ENCODE measurements at regions not wholly inside any gene's neighbourhood (a gene's known extent, or its start where the extent isn't known, plus 50 kb on each side); places are given as distances from the start of the nearest gene placed in this dataset.

GRCh38 chr2:12350821-12351220, 365.9 kb upstream of the TRIB2 start:
- Mint-ChIP-seq H3K9me3 (no peaks in the 10 kb centered on the region), H3K4me1 (no peaks in the 10 kb centered on the region), H3K36me3 (no peaks in the 10 kb centered on the region), H3K27ac (no peak overlapping the region), H3K4me3 (no peak overlapping the region), H3K27me3 (no peaks in the 10 kb centered on the region)
- ATAC-seq (ENCODE audit: low read depth) (no peak), DNase-seq (ENCODE audit: low spot score in 2 of 2) (no peak)

- no peak for ATAC-seq (ENCODE audit: low read depth)
- no peak for DNase-seq (ENCODE audit: low spot score in 2 of 2)
- H3K36me3 Mint-ChIP-seq: peaks cover 4% of the 10 kb centered on the region
- H3K9me3 Mint-ChIP-seq: no peaks in the 10 kb centered on the region
- H3K4me3 Mint-ChIP-seq: no peak overlapping the region
- no peaks in the 10 kb centered on the region for H3K4me1 Mint-ChIP-seq
- no peaks in the 10 kb centered on the region for H3K27me3 Mint-ChIP-seq
- H3K27ac Mint-ChIP-seq: no peak overlapping the region
These were observed 363.8 kb upstream of the TRIB2 start for GRCh38 chr2:12352889-12353288.

- ATAC-seq (ENCODE audit: low read depth): no peak
- H3K4me3 Mint-ChIP-seq: no peak overlapping the region
- no peaks in the 10 kb centered on the region for H3K27me3 Mint-ChIP-seq
- peaks cover 3% of the 10 kb centered on the region for H3K36me3 Mint-ChIP-seq
- H3K27ac Mint-ChIP-seq: no peak overlapping the region
- no peak for DNase-seq (ENCODE audit: low spot score in 2 of 2)
- peaks cover 5% of the 10 kb centered on the region for H3K9me3 Mint-ChIP-seq
- H3K4me1 Mint-ChIP-seq: peaks cover 3% of the 10 kb centered on the region
These were observed 355.2 kb upstream of the TRIB2 start for GRCh38 chr2:12361506-12361905.

GRCh38 chr2:12363138-12363537, 353.6 kb upstream of the TRIB2 start:
- H3K4me3 Mint-ChIP-seq: no peak overlapping the region

GRCh38 chr2:12363569-12363968, 353.2 kb upstream of the TRIB2 start:
- Mint-ChIP-seq H3K27ac (no peak overlapping the region), H3K4me1 (peaks cover 3% of the 10 kb centered on the region), H3K9me3 (peaks cover 7% of the 10 kb centered on the region), H3K27me3 (no peaks in the 10 kb centered on the region), H3K36me3 (peaks cover 2% of the 10 kb centered on the region), H3K4me3 (no peak overlapping the region)
- DNase-seq (ENCODE audit: low spot score in 2 of 2) (no peak), ATAC-seq (ENCODE audit: low read depth) (no peak)

More at GRCh38 chr2:12363138-12363537, 353.6 kb upstream of the TRIB2 start:
- ATAC-seq (ENCODE audit: low read depth): no peak
- H3K9me3 Mint-ChIP-seq: peaks cover 7% of the 10 kb centered on the region
- H3K27me3 Mint-ChIP-seq: no peaks in the 10 kb centered on the region
- DNase-seq (ENCODE audit: low spot score in 2 of 2): no peak
- H3K27ac Mint-ChIP-seq: no peak overlapping the region
- H3K36me3 Mint-ChIP-seq: peaks cover 2% of the 10 kb centered on the region
- H3K4me1 Mint-ChIP-seq: peaks cover 3% of the 10 kb centered on the region

- no peaks in the 10 kb centered on the region for H3K27me3 Mint-ChIP-seq
- H3K9me3 Mint-ChIP-seq: peaks cover 4% of the 10 kb centered on the region
These were observed 347.2 kb upstream of the TRIB2 start for GRCh38 chr2:12369566-12369965.

GRCh38 chr2:12376025-12376424, 340.7 kb upstream of the TRIB2 start:
- no peak for ATAC-seq (ENCODE audit: low read depth)
- peak overlapping the region; percentile 8 for H3K4me3 Mint-ChIP-seq
- peaks cover 7% of the 10 kb centered on the region for H3K4me1 Mint-ChIP-seq
- no peak for DNase-seq (ENCODE audit: low spot score in 2 of 2)
- H3K9me3 Mint-ChIP-seq: no peaks in the 10 kb centered on the region
- peak overlapping the region; percentile 22 for H3K27ac Mint-ChIP-seq
- H3K36me3 Mint-ChIP-seq: no peaks in the 10 kb centered on the region
- H3K27me3 Mint-ChIP-seq: no peaks in the 10 kb centered on the region

More at GRCh38 chr2:12369566-12369965, 347.2 kb upstream of the TRIB2 start:
- no peak overlapping the region for H3K4me3 Mint-ChIP-seq
- DNase-seq (ENCODE audit: low spot score in 2 of 2): no peak
- peaks cover under 1% of the 10 kb centered on the region for H3K36me3 Mint-ChIP-seq
- H3K27ac Mint-ChIP-seq: no peak overlapping the region
- ATAC-seq (ENCODE audit: low read depth): no peak
- H3K4me1 Mint-ChIP-seq: no peaks in the 10 kb centered on the region

GRCh38 chr2:12379143-12379542, 337.6 kb upstream of the TRIB2 start:
- no peaks in the 10 kb centered on the region for H3K36me3 Mint-ChIP-seq

GRCh38 chr2:12381543-12382325, 335.0 kb upstream of the TRIB2 start:
- no peaks in the 10 kb centered on the region for H3K36me3 Mint-ChIP-seq
- no peaks in the 10 kb centered on the region for H3K27me3 Mint-ChIP-seq
- H3K4me1 Mint-ChIP-seq: no peaks in the 10 kb centered on the region
- ATAC-seq (ENCODE audit: low read depth) (no peak), DNase-seq (ENCODE audit: low spot score in 2 of 2) (no peak)
- no peak overlapping the region for H3K4me3 Mint-ChIP-seq
- no peak overlapping the region for H3K27ac Mint-ChIP-seq
- peaks cover 1% of the 10 kb centered on the region for H3K9me3 Mint-ChIP-seq

More at GRCh38 chr2:12379143-12379542, 337.6 kb upstream of the TRIB2 start:
- ATAC-seq (ENCODE audit: low read depth): no peak
- Mint-ChIP-seq H3K4me1 (peaks cover 7% of the 10 kb centered on the region), H3K27ac (no peak overlapping the region), H3K27me3 (no peaks in the 10 kb centered on the region), H3K9me3 (peaks cover 1% of the 10 kb centered on the region), H3K4me3 (no peak overlapping the region)
- DNase-seq (ENCODE audit: low spot score in 2 of 2): no peak

GRCh38 chr2:12382366-12382765, 334.4 kb upstream of the TRIB2 start:
- Mint-ChIP-seq H3K9me3 (peaks cover 6% of the 10 kb centered on the region), H3K36me3 (no peaks in the 10 kb centered on the region), H3K4me3 (no peak overlapping the region), H3K27me3 (no peaks in the 10 kb centered on the region), H3K4me1 (no peaks in the 10 kb centered on the region), H3K27ac (no peak overlapping the region)
- no peak for DNase-seq (ENCODE audit: low spot score in 2 of 2)
- ATAC-seq (ENCODE audit: low read depth): no peak

- Mint-ChIP-seq H3K9me3 (peaks cover 4% of the 10 kb centered on the region), H3K4me3 (no peak overlapping the region), H3K36me3 (no peaks in the 10 kb centered on the region), H3K4me1 (no peaks in the 10 kb centered on the region), H3K27me3 (no peaks in the 10 kb centered on the region), H3K27ac (no peak overlapping the region)
- no peak for DNase-seq (ENCODE audit: low spot score in 2 of 2)
- no peak for ATAC-seq (ENCODE audit: low read depth)
These were observed 327.2 kb upstream of the TRIB2 start for GRCh38 chr2:12389344-12390045.

- Mint-ChIP-seq H3K4me1 (no peaks in the 10 kb centered on the region), H3K4me3 (no peak overlapping the region), H3K36me3 (no peaks in the 10 kb centered on the region), H3K27me3 (no peaks in the 10 kb centered on the region), H3K27ac (no peak overlapping the region), H3K9me3 (peaks cover 4% of the 10 kb centered on the region)
- no peak for DNase-seq (ENCODE audit: low spot score in 2 of 2)
- ATAC-seq (ENCODE audit: low read depth): no peak
These were observed 325.6 kb upstream of the TRIB2 start for GRCh38 chr2:12391116-12391515.

GRCh38 chr2:12396699-12397098, 320.0 kb upstream of the TRIB2 start:
- Mint-ChIP-seq H3K4me3 (no peak overlapping the region), H3K36me3 (no peaks in the 10 kb centered on the region), H3K27ac (no peak overlapping the region), H3K27me3 (no peaks in the 10 kb centered on the region), H3K9me3 (peaks cover under 1% of the 10 kb centered on the region), H3K4me1 (peaks cover 2% of the 10 kb centered on the region)
- DNase-seq (ENCODE audit: low spot score in 2 of 2) (no peak), ATAC-seq (ENCODE audit: low read depth) (no peak)

- H3K27ac Mint-ChIP-seq: no peak overlapping the region
- H3K36me3 Mint-ChIP-seq: peaks cover 6% of the 10 kb centered on the region
- no peaks in the 10 kb centered on the region for H3K27me3 Mint-ChIP-seq
- peaks cover 2% of the 10 kb centered on the region for H3K4me1 Mint-ChIP-seq
- H3K4me3 Mint-ChIP-seq: peak overlapping the region; percentile 33
- no peak for DNase-seq (ENCODE audit: low spot score in 2 of 2)
- peak; percentile 72 for ATAC-seq (ENCODE audit: low read depth)
- H3K9me3 Mint-ChIP-seq: peaks cover 7% of the 10 kb centered on the region
These were observed 318.9 kb upstream of the TRIB2 start for GRCh38 chr2:12397854-12398253.
